OCI-LY7 (cell line): ENCODE measurements at regions not wholly inside any gene's neighbourhood (a gene's known extent, or its start where the extent isn't known, plus 50 kb on each side); places are given as distances from the start of the nearest gene placed in this dataset.

Experiments
- EZH2phosphoT487 ChIP-seq: fragments of 200-600 bp; sonication (generic); IDR thresholded peaks from 2 replicates; pipeline ENCODE4 v1.6.1; 2018; ENCODE audit warnings: low read depth, borderline replicate concordance, mild to moderate bottlenecking, mixed run types, antibody characterized with exemption, low read length, moderate library complexity, mixed read lengths
- TF ChIP-seq, protein P1 (sequence below): fragments of 200-600 bp; sonication (generic); conservative IDR thresholded peaks from 2 replicates; pipeline ENCODE4 v1.5.1; 2014; ENCODE audit warnings: mild to moderate bottlenecking, antibody characterized with exemption, low read length, moderate library complexity, mixed read lengths

DNA sequence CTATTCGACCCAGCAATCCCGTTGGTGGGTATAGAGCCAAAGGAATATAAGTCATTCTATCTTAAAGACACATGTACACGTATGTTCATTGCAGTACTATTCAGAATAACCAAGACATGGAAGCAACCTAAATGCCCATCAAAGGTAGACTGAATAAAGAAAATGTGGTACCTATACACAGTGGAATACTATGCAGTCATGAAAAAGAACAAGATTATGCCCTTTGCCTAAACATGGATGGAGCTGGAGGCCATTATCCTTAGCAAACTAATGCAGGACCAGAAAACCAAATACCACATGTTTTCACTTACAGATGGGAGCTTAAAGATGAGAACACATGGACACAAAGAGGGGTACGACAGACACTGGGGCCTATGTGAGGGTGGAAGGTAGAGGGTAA lies 845.3 kb downstream of the TYW1 start:
- TF ChIP-seq, protein P1, sequence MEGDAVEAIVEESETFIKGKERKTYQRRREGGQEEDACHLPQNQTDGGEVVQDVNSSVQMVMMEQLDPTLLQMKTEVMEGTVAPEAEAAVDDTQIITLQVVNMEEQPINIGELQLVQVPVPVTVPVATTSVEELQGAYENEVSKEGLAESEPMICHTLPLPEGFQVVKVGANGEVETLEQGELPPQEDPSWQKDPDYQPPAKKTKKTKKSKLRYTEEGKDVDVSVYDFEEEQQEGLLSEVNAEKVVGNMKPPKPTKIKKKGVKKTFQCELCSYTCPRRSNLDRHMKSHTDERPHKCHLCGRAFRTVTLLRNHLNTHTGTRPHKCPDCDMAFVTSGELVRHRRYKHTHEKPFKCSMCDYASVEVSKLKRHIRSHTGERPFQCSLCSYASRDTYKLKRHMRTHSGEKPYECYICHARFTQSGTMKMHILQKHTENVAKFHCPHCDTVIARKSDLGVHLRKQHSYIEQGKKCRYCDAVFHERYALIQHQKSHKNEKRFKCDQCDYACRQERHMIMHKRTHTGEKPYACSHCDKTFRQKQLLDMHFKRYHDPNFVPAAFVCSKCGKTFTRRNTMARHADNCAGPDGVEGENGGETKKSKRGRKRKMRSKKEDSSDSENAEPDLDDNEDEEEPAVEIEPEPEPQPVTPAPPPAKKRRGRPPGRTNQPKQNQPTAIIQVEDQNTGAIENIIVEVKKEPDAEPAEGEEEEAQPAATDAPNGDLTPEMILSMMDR, result no peak
- no peak for TF ChIP-seq EZH2phosphoT487
